H1 (cell line): ENCODE measurements at regions not wholly inside any gene's neighbourhood (a gene's known extent, or its start where the extent isn't known, plus 50 kb on each side); places are given as distances from the start of the nearest gene placed in this dataset.

ENCODE experiments used
- GTF2F1 ChIP-seq: IDR thresholded peaks from 2 replicates; pipeline ENCODE4 v1.6.1; 2012; ENCODE audit warnings: low read depth, low read length, improper control_type of control experiment, borderline replicate concordance
- HDAC2 ChIP-seq, 2 experiments: fragments of 300-600 bp in 1 of 2; sonication (generic) in 1 of 2; IDR thresholded peaks; 2 replicates each; pipeline ENCODE4 v1.6.1; 2011 to 2012; ENCODE audit warnings: low read depth in 2 of 2, low read length in 2 of 2, mild to moderate bottlenecking in 2 of 2, moderate library complexity in 2 of 2, borderline replicate concordance in 1 of 2, inconsistent platforms in 1 of 2
- JUND ChIP-seq: IDR thresholded peaks from 2 replicates; pipeline ENCODE4 v1.6.1; 2011; ENCODE audit warnings: mild to moderate bottlenecking, improper control_type of control experiment, low read length
- KDM1A ChIP-seq: fragments of 200-600, 300-600 bp; sonication (generic); IDR thresholded peaks from 2 replicates; pipeline ENCODE4 v1.7.1; 2016; ENCODE audit warnings: mild to moderate bottlenecking, low read length, borderline replicate concordance
- PHF8 ChIP-seq: fragments of 200-600 bp; sonication (generic); conservative IDR thresholded peaks from 2 replicates; pipeline ENCODE4 v1.7.1; 2012; ENCODE audit warnings: low read depth, mild to moderate bottlenecking, inconsistent platforms, low read length, moderate library complexity
- SIRT6 ChIP-seq: IDR thresholded peaks from one replicate; pipeline ENCODE4 v1.7.1; 2012; ENCODE audit warnings: low read length, inconsistent platforms
- SP4 ChIP-seq: IDR thresholded peaks from 2 replicates; pipeline ENCODE4 v1.6.1; 2012; ENCODE audit warnings: low read length, inconsistent platforms
- SRF ChIP-seq: IDR thresholded peaks from 2 replicates; pipeline ENCODE4 v1.6.1; 2011; ENCODE audit warnings: mild to moderate bottlenecking, low read depth, low read length, moderate library complexity
- USF2 ChIP-seq: IDR thresholded peaks from 2 replicates; pipeline ENCODE4 v1.6.1; 2011; ENCODE audit warnings: low read length, improper control_type of control experiment
- TF ChIP-seq, protein P1 (sequence below): fragments of 300-600 bp; sonication (generic); IDR thresholded peaks from 2 replicates; pipeline ENCODE4 v1.7.1; 2012; ENCODE audit warnings: low read length, moderate library complexity, mild to moderate bottlenecking, inconsistent platforms; ENCODE audit not compliant: insufficient replicate concordance

DNA sequence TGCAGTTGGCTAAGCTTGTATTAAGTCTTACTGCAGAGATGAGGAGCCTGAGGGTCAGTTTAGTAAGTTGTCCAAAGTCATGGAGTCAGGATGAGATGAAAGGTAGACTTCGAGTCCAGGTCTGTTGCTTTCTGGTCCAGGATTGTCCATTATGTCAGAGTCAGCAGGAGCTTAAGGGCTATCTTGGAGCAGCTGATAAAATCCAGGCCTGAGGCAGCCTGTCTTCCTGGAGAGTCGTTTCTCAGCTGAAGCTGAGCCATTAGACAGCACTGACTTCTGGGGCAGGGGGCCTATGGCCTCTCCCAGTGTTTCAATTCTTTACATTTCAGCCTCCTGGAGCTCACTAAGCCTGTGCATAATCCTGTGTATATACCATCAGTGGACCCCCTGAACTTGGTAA lies 219.5 kb upstream of the GAP43 start (continued):
- TF ChIP-seq, protein P1, sequence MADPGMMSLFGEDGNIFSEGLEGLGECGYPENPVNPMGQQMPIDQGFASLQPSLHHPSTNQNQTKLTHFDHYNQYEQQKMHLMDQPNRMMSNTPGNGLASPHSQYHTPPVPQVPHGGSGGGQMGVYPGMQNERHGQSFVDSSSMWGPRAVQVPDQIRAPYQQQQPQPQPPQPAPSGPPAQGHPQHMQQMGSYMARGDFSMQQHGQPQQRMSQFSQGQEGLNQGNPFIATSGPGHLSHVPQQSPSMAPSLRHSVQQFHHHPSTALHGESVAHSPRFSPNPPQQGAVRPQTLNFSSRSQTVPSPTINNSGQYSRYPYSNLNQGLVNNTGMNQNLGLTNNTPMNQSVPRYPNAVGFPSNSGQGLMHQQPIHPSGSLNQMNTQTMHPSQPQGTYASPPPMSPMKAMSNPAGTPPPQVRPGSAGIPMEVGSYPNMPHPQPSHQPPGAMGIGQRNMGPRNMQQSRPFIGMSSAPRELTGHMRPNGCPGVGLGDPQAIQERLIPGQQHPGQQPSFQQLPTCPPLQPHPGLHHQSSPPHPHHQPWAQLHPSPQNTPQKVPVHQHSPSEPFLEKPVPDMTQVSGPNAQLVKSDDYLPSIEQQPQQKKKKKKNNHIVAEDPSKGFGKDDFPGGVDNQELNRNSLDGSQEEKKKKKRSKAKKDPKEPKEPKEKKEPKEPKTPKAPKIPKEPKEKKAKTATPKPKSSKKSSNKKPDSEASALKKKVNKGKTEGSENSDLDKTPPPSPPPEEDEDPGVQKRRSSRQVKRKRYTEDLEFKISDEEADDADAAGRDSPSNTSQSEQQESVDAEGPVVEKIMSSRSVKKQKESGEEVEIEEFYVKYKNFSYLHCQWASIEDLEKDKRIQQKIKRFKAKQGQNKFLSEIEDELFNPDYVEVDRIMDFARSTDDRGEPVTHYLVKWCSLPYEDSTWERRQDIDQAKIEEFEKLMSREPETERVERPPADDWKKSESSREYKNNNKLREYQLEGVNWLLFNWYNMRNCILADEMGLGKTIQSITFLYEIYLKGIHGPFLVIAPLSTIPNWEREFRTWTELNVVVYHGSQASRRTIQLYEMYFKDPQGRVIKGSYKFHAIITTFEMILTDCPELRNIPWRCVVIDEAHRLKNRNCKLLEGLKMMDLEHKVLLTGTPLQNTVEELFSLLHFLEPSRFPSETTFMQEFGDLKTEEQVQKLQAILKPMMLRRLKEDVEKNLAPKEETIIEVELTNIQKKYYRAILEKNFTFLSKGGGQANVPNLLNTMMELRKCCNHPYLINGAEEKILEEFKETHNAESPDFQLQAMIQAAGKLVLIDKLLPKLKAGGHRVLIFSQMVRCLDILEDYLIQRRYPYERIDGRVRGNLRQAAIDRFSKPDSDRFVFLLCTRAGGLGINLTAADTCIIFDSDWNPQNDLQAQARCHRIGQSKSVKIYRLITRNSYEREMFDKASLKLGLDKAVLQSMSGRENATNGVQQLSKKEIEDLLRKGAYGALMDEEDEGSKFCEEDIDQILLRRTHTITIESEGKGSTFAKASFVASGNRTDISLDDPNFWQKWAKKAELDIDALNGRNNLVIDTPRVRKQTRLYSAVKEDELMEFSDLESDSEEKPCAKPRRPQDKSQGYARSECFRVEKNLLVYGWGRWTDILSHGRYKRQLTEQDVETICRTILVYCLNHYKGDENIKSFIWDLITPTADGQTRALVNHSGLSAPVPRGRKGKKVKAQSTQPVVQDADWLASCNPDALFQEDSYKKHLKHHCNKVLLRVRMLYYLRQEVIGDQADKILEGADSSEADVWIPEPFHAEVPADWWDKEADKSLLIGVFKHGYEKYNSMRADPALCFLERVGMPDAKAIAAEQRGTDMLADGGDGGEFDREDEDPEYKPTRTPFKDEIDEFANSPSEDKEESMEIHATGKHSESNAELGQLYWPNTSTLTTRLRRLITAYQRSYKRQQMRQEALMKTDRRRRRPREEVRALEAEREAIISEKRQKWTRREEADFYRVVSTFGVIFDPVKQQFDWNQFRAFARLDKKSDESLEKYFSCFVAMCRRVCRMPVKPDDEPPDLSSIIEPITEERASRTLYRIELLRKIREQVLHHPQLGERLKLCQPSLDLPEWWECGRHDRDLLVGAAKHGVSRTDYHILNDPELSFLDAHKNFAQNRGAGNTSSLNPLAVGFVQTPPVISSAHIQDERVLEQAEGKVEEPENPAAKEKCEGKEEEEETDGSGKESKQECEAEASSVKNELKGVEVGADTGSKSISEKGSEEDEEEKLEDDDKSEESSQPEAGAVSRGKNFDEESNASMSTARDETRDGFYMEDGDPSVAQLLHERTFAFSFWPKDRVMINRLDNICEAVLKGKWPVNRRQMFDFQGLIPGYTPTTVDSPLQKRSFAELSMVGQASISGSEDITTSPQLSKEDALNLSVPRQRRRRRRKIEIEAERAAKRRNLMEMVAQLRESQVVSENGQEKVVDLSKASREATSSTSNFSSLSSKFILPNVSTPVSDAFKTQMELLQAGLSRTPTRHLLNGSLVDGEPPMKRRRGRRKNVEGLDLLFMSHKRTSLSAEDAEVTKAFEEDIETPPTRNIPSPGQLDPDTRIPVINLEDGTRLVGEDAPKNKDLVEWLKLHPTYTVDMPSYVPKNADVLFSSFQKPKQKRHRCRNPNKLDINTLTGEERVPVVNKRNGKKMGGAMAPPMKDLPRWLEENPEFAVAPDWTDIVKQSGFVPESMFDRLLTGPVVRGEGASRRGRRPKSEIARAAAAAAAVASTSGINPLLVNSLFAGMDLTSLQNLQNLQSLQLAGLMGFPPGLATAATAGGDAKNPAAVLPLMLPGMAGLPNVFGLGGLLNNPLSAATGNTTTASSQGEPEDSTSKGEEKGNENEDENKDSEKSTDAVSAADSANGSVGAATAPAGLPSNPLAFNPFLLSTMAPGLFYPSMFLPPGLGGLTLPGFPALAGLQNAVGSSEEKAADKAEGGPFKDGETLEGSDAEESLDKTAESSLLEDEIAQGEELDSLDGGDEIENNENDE: no peak
- no peak for TF ChIP-seq JUND
- TF ChIP-seq SRF: no peak
- no peak for TF ChIP-seq GTF2F1
- TF ChIP-seq KDM1A: no peak
- no peak for TF ChIP-seq PHF8
- no peak for TF ChIP-seq SP4
- no peak for TF ChIP-seq HDAC2 (IDR thresholded peaks at IDR 0.05; ENCODE audit: borderline replicate concordance in 1 of 2, low read depth in 2 of 2, low read length in 2 of 2)
- no peak for TF ChIP-seq USF2
- no peak for TF ChIP-seq SIRT6
